ENCODE measurements at regions not wholly inside any gene's neighbourhood (a gene's known extent, or its start where the extent isn't known, plus 50 kb on each side); places are given as distances from the start of the nearest gene placed in this dataset.

- Mint-ChIP-seq H3K4me3 (ENCODE audit: unreplicated experiment) (no peak overlapping the region), H3K27ac (ENCODE audit: low read depth, unreplicated experiment) (no peak overlapping the region), H3K9me3 (ENCODE audit: unreplicated experiment) (no peaks in the 10 kb centered on the region), H3K36me3 (ENCODE audit: insufficient read depth, unreplicated experiment) (no peaks in the 10 kb centered on the region), H3K27me3 (ENCODE audit: insufficient read depth, unreplicated experiment) (no peaks in the 10 kb centered on the region), H3K4me1 (ENCODE audit: insufficient read depth, unreplicated experiment) (no peaks in the 10 kb centered on the region)
- TF ChIP-seq CTCF (IDR thresholded peaks at IDR 0.05; ENCODE audit: unreplicated experiment) = no peak
- intact Hi-C loops (cut with micrococcal nuclease) = no loop called here
- CTCF ChIA-PET = no interaction called here
- DNase-seq (ENCODE audit: unreplicated experiment) = no peak
- BruUV-seq (replicated peaks) = no TSS peak
- POLR2A ChIA-PET = no interaction called here
Observed at GRCh38 chr11:129593098-129593497, 217.4 kb downstream of the BARX2 start.

GRCh38 chr11:129595038-129595962 is 219.7 kb downstream of the BARX2 start:
- Mint-ChIP-seq H3K9me3 (ENCODE audit: unreplicated experiment) (no peaks in the 10 kb centered on the region), H3K4me1 (ENCODE audit: insufficient read depth, unreplicated experiment) (no peaks in the 10 kb centered on the region), H3K27me3 (ENCODE audit: insufficient read depth, unreplicated experiment) (no peaks in the 10 kb centered on the region), H3K27ac (ENCODE audit: low read depth, unreplicated experiment) (no peak overlapping the region), H3K4me3 (ENCODE audit: unreplicated experiment) (no peak overlapping the region), H3K36me3 (ENCODE audit: insufficient read depth, unreplicated experiment) (no peaks in the 10 kb centered on the region)
- intact Hi-C loops (cut with micrococcal nuclease) = no loop called here
- ChIA-PET CTCF (interaction anchor here (1.1 to 1.2 kb wide), 2 partner anchors 9 to 57 kb away, joined by 3 read pairs; no protein-coding TSS in a partner anchor), POLR2A (no interaction called here)
- no peak for DNase-seq (ENCODE audit: unreplicated experiment)
- no peak for TF ChIP-seq CTCF (IDR thresholded peaks at IDR 0.05; ENCODE audit: unreplicated experiment)
- BruUV-seq (replicated peaks) = no TSS peak

- H3K4me1 Mint-ChIP-seq (ENCODE audit: insufficient read depth, unreplicated experiment) = no peaks in the 10 kb centered on the region
- no peak overlapping the region for H3K4me3 Mint-ChIP-seq (ENCODE audit: unreplicated experiment)
- H3K9me3 Mint-ChIP-seq (ENCODE audit: unreplicated experiment) = no peaks in the 10 kb centered on the region
- no peaks in the 10 kb centered on the region for H3K36me3 Mint-ChIP-seq (ENCODE audit: insufficient read depth, unreplicated experiment)
- ChIA-PET POLR2A (no interaction called here), CTCF (interaction anchor here (1.1 to 1.6 kb wide), 3 partner anchors 58 to 220 kb away, joined by 3 to 4 read pairs (median 3); no protein-coding TSS in a partner anchor)
- intact Hi-C loops (cut with micrococcal nuclease) = no loop called here
- BruUV-seq (replicated peaks) = no TSS peak
- no peak for DNase-seq (ENCODE audit: unreplicated experiment)
- H3K27ac Mint-ChIP-seq (ENCODE audit: low read depth, unreplicated experiment) = no peak overlapping the region
- no peak for TF ChIP-seq CTCF (IDR thresholded peaks at IDR 0.05; ENCODE audit: unreplicated experiment)
- no peaks in the 10 kb centered on the region for H3K27me3 Mint-ChIP-seq (ENCODE audit: insufficient read depth, unreplicated experiment)
Observed at GRCh38 chr11:129596351-129596750, 219.3 kb upstream of the TMEM45B start.

- H3K27ac Mint-ChIP-seq (ENCODE audit: low read depth, unreplicated experiment) = no peak overlapping the region
- ChIA-PET CTCF (no interaction called here), POLR2A (no interaction called here)
- H3K9me3 Mint-ChIP-seq (ENCODE audit: unreplicated experiment) = no peaks in the 10 kb centered on the region
- H3K27me3 Mint-ChIP-seq (ENCODE audit: insufficient read depth, unreplicated experiment) = no peaks in the 10 kb centered on the region
- no peak for DNase-seq (ENCODE audit: unreplicated experiment)
- intact Hi-C loops (cut with micrococcal nuclease) = no loop called here
- no peak overlapping the region for H3K4me3 Mint-ChIP-seq (ENCODE audit: unreplicated experiment)
- TF ChIP-seq CTCF (IDR thresholded peaks at IDR 0.05; ENCODE audit: unreplicated experiment) = no peak
- no peaks in the 10 kb centered on the region for H3K36me3 Mint-ChIP-seq (ENCODE audit: insufficient read depth, unreplicated experiment)
- no TSS peak for BruUV-seq (replicated peaks)
- no peaks in the 10 kb centered on the region for H3K4me1 Mint-ChIP-seq (ENCODE audit: insufficient read depth, unreplicated experiment)
Observed at GRCh38 chr11:129598378-129598777, 217.3 kb upstream of the TMEM45B start.

Measured in MCF 10A (cell line).